ENCODE measurements at regions not wholly inside any gene's neighbourhood (a gene's known extent, or its start where the extent isn't known, plus 50 kb on each side); places are given as distances from the start of the nearest gene placed in this dataset.

GRCh38 chr4:181685461-181685860, 557.7 kb upstream of the TENM3 start:
- no peak overlapping the region for H3K4me3 ChIP-seq (ENCODE audit: low read length in 3 of 3)
- H3K4me1 ChIP-seq (ENCODE audit: control insufficient read depth in 3 of 3, insufficient read depth in 3 of 3, low read length in 3 of 3): no peaks in the 10 kb centered on the region
- H3K9me3 ChIP-seq (ENCODE audit: control insufficient read depth in 3 of 3, low read length in 3 of 3): no peaks in the 10 kb centered on the region
- no peaks in the 10 kb centered on the region for H3K36me3 ChIP-seq (ENCODE audit: control insufficient read depth in 3 of 3, insufficient read depth in 3 of 3, low read length in 3 of 3)
- no peak overlapping the region for H3K9ac ChIP-seq (ENCODE audit: low read depth in 1 of 3, low read length in 3 of 3)
- no peaks in the 10 kb centered on the region for H3K27me3 ChIP-seq (ENCODE audit: control insufficient read depth in 3 of 3, insufficient read depth in 3 of 3, low read length in 3 of 3)
- H3K27ac ChIP-seq (ENCODE audit: low read depth, low read length): no peak overlapping the region

- no peak overlapping the region for H3K27ac ChIP-seq (ENCODE audit: low read depth, low read length)
- H3K4me1 ChIP-seq (ENCODE audit: control insufficient read depth in 3 of 3, insufficient read depth in 3 of 3, low read length in 3 of 3): no peaks in the 10 kb centered on the region
- no peaks in the 10 kb centered on the region for H3K9me3 ChIP-seq (ENCODE audit: control insufficient read depth in 3 of 3, low read length in 3 of 3)
- no peaks in the 10 kb centered on the region for H3K36me3 ChIP-seq (ENCODE audit: control insufficient read depth in 3 of 3, insufficient read depth in 3 of 3, low read length in 3 of 3)
- H3K27me3 ChIP-seq (ENCODE audit: control insufficient read depth in 3 of 3, insufficient read depth in 3 of 3, low read length in 3 of 3): no peaks in the 10 kb centered on the region
- H3K4me3 ChIP-seq (ENCODE audit: low read length in 3 of 3): no peak overlapping the region
- H3K9ac ChIP-seq (ENCODE audit: low read depth in 1 of 3, low read length in 3 of 3): no peak overlapping the region
Measured at GRCh38 chr4:181685911-181686310, 557.3 kb upstream of the TENM3 start.

- Histone ChIP-seq H3K9me3 (ENCODE audit: control insufficient read depth in 3 of 3, low read length in 3 of 3) (no peaks in the 10 kb centered on the region), H3K4me3 (ENCODE audit: low read length in 3 of 3) (no peak overlapping the region), H3K27me3 (ENCODE audit: control insufficient read depth in 3 of 3, insufficient read depth in 3 of 3, low read length in 3 of 3) (no peaks in the 10 kb centered on the region), H3K4me1 (ENCODE audit: control insufficient read depth in 3 of 3, insufficient read depth in 3 of 3, low read length in 3 of 3) (no peaks in the 10 kb centered on the region), H3K9ac (ENCODE audit: low read depth in 1 of 3, low read length in 3 of 3) (no peak overlapping the region), H3K36me3 (ENCODE audit: control insufficient read depth in 3 of 3, insufficient read depth in 3 of 3, low read length in 3 of 3) (no peaks in the 10 kb centered on the region), H3K27ac (ENCODE audit: low read depth, low read length) (no peak overlapping the region)
Measured at GRCh38 chr4:181687116-181687515, 556.1 kb upstream of the TENM3 start.

GRCh38 chr4:181688432-181688831, 554.8 kb upstream of the TENM3 start:
- Histone ChIP-seq H3K9me3 (ENCODE audit: control insufficient read depth in 3 of 3, low read length in 3 of 3) (no peaks in the 10 kb centered on the region), H3K27ac (ENCODE audit: low read depth, low read length) (no peak overlapping the region), H3K36me3 (ENCODE audit: control insufficient read depth in 3 of 3, insufficient read depth in 3 of 3, low read length in 3 of 3) (no peaks in the 10 kb centered on the region), H3K4me1 (ENCODE audit: control insufficient read depth in 3 of 3, insufficient read depth in 3 of 3, low read length in 3 of 3) (no peaks in the 10 kb centered on the region), H3K27me3 (ENCODE audit: control insufficient read depth in 3 of 3, insufficient read depth in 3 of 3, low read length in 3 of 3) (no peaks in the 10 kb centered on the region), H3K4me3 (ENCODE audit: low read length in 3 of 3) (no peak overlapping the region), H3K9ac (ENCODE audit: low read depth in 1 of 3, low read length in 3 of 3) (no peak overlapping the region)

- Histone ChIP-seq H3K27ac (ENCODE audit: low read depth, low read length) (no peak overlapping the region), H3K27me3 (ENCODE audit: control insufficient read depth in 3 of 3, insufficient read depth in 3 of 3, low read length in 3 of 3) (no peaks in the 10 kb centered on the region), H3K9me3 (ENCODE audit: control insufficient read depth in 3 of 3, low read length in 3 of 3) (no peaks in the 10 kb centered on the region), H3K36me3 (ENCODE audit: control insufficient read depth in 3 of 3, insufficient read depth in 3 of 3, low read length in 3 of 3) (no peaks in the 10 kb centered on the region), H3K9ac (ENCODE audit: low read depth in 1 of 3, low read length in 3 of 3) (no peak overlapping the region), H3K4me1 (ENCODE audit: control insufficient read depth in 3 of 3, insufficient read depth in 3 of 3, low read length in 3 of 3) (no peaks in the 10 kb centered on the region), H3K4me3 (ENCODE audit: low read length in 3 of 3) (no peak overlapping the region)
Measured at GRCh38 chr4:181688872-181689271, 554.3 kb upstream of the TENM3 start.

GRCh38 chr4:181690498-181690897, 552.7 kb upstream of the TENM3 start:
- H3K9ac ChIP-seq (ENCODE audit: low read depth in 1 of 3, low read length in 3 of 3): no peak overlapping the region

GRCh38 chr4:181692965-181693364, 550.2 kb upstream of the TENM3 start:
- H3K27ac ChIP-seq (ENCODE audit: low read depth, low read length): no peak overlapping the region
- H3K9me3 ChIP-seq (ENCODE audit: control insufficient read depth in 3 of 3, low read length in 3 of 3): no peaks in the 10 kb centered on the region
- no peak overlapping the region for H3K4me3 ChIP-seq (ENCODE audit: low read length in 3 of 3)
- no peaks in the 10 kb centered on the region for H3K4me1 ChIP-seq (ENCODE audit: control insufficient read depth in 3 of 3, insufficient read depth in 3 of 3, low read length in 3 of 3)
- H3K36me3 ChIP-seq (ENCODE audit: control insufficient read depth in 3 of 3, insufficient read depth in 3 of 3, low read length in 3 of 3): no peaks in the 10 kb centered on the region
- H3K9ac ChIP-seq (ENCODE audit: low read depth in 1 of 3, low read length in 3 of 3): no peak overlapping the region
- no peaks in the 10 kb centered on the region for H3K27me3 ChIP-seq (ENCODE audit: control insufficient read depth in 3 of 3, insufficient read depth in 3 of 3, low read length in 3 of 3)

More at GRCh38 chr4:181690498-181690897, 552.7 kb upstream of the TENM3 start:
- no peaks in the 10 kb centered on the region for H3K27me3 ChIP-seq (ENCODE audit: control insufficient read depth in 3 of 3, insufficient read depth in 3 of 3, low read length in 3 of 3)
- no peaks in the 10 kb centered on the region for H3K9me3 ChIP-seq (ENCODE audit: control insufficient read depth in 3 of 3, low read length in 3 of 3)
- H3K27ac ChIP-seq (ENCODE audit: low read depth, low read length): no peak overlapping the region
- no peaks in the 10 kb centered on the region for H3K36me3 ChIP-seq (ENCODE audit: control insufficient read depth in 3 of 3, insufficient read depth in 3 of 3, low read length in 3 of 3)
- H3K4me1 ChIP-seq (ENCODE audit: control insufficient read depth in 3 of 3, insufficient read depth in 3 of 3, low read length in 3 of 3): no peaks in the 10 kb centered on the region
- H3K4me3 ChIP-seq (ENCODE audit: low read length in 3 of 3): no peak overlapping the region

- H3K4me1 ChIP-seq (ENCODE audit: control insufficient read depth in 3 of 3, insufficient read depth in 3 of 3, low read length in 3 of 3): no peaks in the 10 kb centered on the region
- H3K9ac ChIP-seq (ENCODE audit: low read depth in 1 of 3, low read length in 3 of 3): no peak overlapping the region
- H3K27me3 ChIP-seq (ENCODE audit: control insufficient read depth in 3 of 3, insufficient read depth in 3 of 3, low read length in 3 of 3): no peaks in the 10 kb centered on the region
- no peaks in the 10 kb centered on the region for H3K36me3 ChIP-seq (ENCODE audit: control insufficient read depth in 3 of 3, insufficient read depth in 3 of 3, low read length in 3 of 3)
- no peaks in the 10 kb centered on the region for H3K9me3 ChIP-seq (ENCODE audit: control insufficient read depth in 3 of 3, low read length in 3 of 3)
- no peak overlapping the region for H3K27ac ChIP-seq (ENCODE audit: low read depth, low read length)
- no peak overlapping the region for H3K4me3 ChIP-seq (ENCODE audit: low read length in 3 of 3)
Measured at GRCh38 chr4:181693517-181693916, 549.7 kb upstream of the TENM3 start.

GRCh38 chr4:181698221-181698620, 545.0 kb upstream of the TENM3 start:
- no peaks in the 10 kb centered on the region for H3K36me3 ChIP-seq (ENCODE audit: control insufficient read depth in 3 of 3, insufficient read depth in 3 of 3, low read length in 3 of 3)
- no peaks in the 10 kb centered on the region for H3K9me3 ChIP-seq (ENCODE audit: control insufficient read depth in 3 of 3, low read length in 3 of 3)
- H3K27ac ChIP-seq (ENCODE audit: low read depth, low read length): no peak overlapping the region
- H3K4me1 ChIP-seq (ENCODE audit: control insufficient read depth in 3 of 3, insufficient read depth in 3 of 3, low read length in 3 of 3): no peaks in the 10 kb centered on the region
- H3K27me3 ChIP-seq (ENCODE audit: control insufficient read depth in 3 of 3, insufficient read depth in 3 of 3, low read length in 3 of 3): no peaks in the 10 kb centered on the region
- H3K4me3 ChIP-seq (ENCODE audit: low read length in 3 of 3): no peak overlapping the region
- H3K9ac ChIP-seq (ENCODE audit: low read depth in 1 of 3, low read length in 3 of 3): no peak overlapping the region

GRCh38 chr4:181701214-181701613, 542.0 kb upstream of the TENM3 start:
- Histone ChIP-seq H3K9me3 (ENCODE audit: control insufficient read depth in 3 of 3, low read length in 3 of 3) (no peaks in the 10 kb centered on the region), H3K27ac (ENCODE audit: low read depth, low read length) (no peak overlapping the region), H3K4me1 (ENCODE audit: control insufficient read depth in 3 of 3, insufficient read depth in 3 of 3, low read length in 3 of 3) (no peaks in the 10 kb centered on the region), H3K36me3 (ENCODE audit: control insufficient read depth in 3 of 3, insufficient read depth in 3 of 3, low read length in 3 of 3) (no peaks in the 10 kb centered on the region), H3K9ac (ENCODE audit: low read depth in 1 of 3, low read length in 3 of 3) (no peak overlapping the region), H3K27me3 (ENCODE audit: control insufficient read depth in 3 of 3, insufficient read depth in 3 of 3, low read length in 3 of 3) (no peaks in the 10 kb centered on the region), H3K4me3 (ENCODE audit: low read length in 3 of 3) (no peak overlapping the region)

GRCh38 chr4:181701894-181702293, 541.3 kb upstream of the TENM3 start:
- Histone ChIP-seq H3K4me1 (ENCODE audit: control insufficient read depth in 3 of 3, insufficient read depth in 3 of 3, low read length in 3 of 3) (no peaks in the 10 kb centered on the region), H3K9me3 (ENCODE audit: control insufficient read depth in 3 of 3, low read length in 3 of 3) (no peaks in the 10 kb centered on the region), H3K9ac (ENCODE audit: low read depth in 1 of 3, low read length in 3 of 3) (no peak overlapping the region), H3K36me3 (ENCODE audit: control insufficient read depth in 3 of 3, insufficient read depth in 3 of 3, low read length in 3 of 3) (no peaks in the 10 kb centered on the region), H3K4me3 (ENCODE audit: low read length in 3 of 3) (no peak overlapping the region), H3K27me3 (ENCODE audit: control insufficient read depth in 3 of 3, insufficient read depth in 3 of 3, low read length in 3 of 3) (no peaks in the 10 kb centered on the region), H3K27ac (ENCODE audit: low read depth, low read length) (no peak overlapping the region)

Data from skeletal muscle tissue (tissue), 3 donors.